ENCODE measurements at regions not wholly inside any gene's neighbourhood (a gene's known extent, or its start where the extent isn't known, plus 50 kb on each side); places are given as distances from the start of the nearest gene placed in this dataset.
A peak's percentile ranks its signal among the peaks of the same experiment; 100 is the strongest.
"Not testable (repeated sequence)": the region's sequence is repeated elsewhere in the genome, so short reads cannot be mapped to it uniquely, and the experiment has no call there.

DNA sequence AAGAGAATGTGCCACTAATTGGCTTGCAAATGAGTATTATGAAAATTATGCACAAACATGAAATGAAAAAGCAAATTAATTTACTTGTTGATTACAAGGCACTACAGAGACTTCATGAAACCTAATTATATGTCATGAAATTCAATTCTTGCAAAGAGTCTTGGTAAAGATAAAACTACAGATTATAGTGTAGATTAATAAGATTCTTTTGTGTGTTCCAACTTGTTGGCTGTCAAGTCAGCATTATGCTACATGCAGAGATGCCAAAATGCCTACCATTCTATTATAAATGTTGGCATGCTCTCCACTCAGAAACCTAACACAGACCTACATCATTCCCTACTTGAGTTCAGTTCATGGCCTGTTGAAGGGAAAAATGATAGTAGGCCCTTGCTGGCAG, 97.2 kb upstream of the KITLG start:
- in situ Hi-C loops (cut with HindIII; ENCODE audit: low sequenced_read_pairs): no loop called here
- DNase-seq (ENCODE audit: low read depth): no peak
- TF ChIP-seq, protein P1, sequence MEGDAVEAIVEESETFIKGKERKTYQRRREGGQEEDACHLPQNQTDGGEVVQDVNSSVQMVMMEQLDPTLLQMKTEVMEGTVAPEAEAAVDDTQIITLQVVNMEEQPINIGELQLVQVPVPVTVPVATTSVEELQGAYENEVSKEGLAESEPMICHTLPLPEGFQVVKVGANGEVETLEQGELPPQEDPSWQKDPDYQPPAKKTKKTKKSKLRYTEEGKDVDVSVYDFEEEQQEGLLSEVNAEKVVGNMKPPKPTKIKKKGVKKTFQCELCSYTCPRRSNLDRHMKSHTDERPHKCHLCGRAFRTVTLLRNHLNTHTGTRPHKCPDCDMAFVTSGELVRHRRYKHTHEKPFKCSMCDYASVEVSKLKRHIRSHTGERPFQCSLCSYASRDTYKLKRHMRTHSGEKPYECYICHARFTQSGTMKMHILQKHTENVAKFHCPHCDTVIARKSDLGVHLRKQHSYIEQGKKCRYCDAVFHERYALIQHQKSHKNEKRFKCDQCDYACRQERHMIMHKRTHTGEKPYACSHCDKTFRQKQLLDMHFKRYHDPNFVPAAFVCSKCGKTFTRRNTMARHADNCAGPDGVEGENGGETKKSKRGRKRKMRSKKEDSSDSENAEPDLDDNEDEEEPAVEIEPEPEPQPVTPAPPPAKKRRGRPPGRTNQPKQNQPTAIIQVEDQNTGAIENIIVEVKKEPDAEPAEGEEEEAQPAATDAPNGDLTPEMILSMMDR (IDR thresholded peaks at IDR 0.05; ENCODE audit: low read depth, low read length, missing control alignments): no peak
- H3K4me3 ChIP-seq (ENCODE audit: low read depth, low read length): no peak overlapping the region

DNA sequence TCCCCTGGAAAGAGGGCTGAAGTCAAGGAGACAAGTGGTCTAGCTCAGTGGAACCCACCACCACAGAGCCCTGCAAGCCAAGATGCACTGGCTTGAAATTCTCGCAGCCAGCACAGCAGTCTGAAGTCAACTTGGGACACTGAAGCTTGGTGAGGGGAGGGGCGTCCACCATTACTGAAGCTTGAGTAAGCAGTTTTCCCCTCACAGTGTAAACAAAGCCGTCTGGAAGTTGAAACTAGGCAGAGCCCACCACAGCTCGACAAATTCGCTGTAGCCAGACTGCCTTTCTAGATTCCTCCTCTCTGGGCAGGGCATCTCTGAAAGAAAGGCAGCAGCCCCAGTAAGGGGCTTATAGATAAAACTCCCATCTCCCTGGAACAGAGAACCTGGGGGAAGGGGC, 87.3 kb upstream of the KITLG start:
- H3K4me3 ChIP-seq (ENCODE audit: low read depth, low read length); in situ Hi-C loops (cut with HindIII; ENCODE audit: low sequenced_read_pairs); DNase-seq (ENCODE audit: low read depth): not testable (repeated sequence)

DNA sequence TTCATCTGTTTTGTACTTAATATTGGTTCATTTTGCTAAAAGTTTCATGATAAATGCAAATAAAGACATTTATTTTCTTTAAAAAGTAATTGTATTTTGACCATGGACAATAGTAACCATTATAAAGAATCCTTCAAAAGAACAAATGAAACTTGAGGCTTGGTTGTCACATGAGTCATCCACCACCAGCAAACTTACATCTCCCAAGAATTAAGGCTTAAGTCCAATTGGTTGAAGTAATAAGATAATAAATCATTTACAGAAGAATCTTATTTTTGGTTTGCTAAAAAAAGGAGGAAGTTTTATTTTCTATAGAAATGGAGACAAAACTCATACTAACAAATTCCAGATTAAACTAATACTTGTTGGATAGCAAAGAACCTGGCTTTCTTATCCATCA, 84.8 kb upstream of the KITLG start:
- in situ Hi-C loops (cut with HindIII; ENCODE audit: low sequenced_read_pairs): no loop called here
- H3K4me3 ChIP-seq (ENCODE audit: low read depth, low read length): no peak overlapping the region
- DNase-seq (ENCODE audit: low read depth): peak; percentile 23
- TF ChIP-seq, protein P1 (IDR thresholded peaks at IDR 0.05; ENCODE audit: low read depth, low read length, missing control alignments): no peak

DNA sequence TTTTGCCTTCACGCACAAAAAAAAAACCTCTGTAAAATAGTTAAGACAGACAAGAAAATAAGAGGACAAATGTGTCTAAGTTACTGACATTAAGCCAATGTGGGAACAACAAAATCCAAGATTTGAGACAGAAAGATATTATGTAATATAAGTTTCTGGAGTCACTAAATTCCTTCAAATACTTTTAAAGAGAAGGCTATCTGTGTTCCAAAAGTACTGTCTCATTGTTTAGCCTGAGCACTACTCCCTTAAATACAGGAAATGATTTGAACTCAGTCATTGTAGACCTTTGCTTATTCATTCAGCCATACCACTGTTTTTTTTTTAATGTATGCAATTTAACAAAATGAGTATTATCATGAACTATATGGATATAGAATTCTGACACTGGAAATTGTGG, 82.7 kb upstream of the KITLG start:
- no peak overlapping the region for H3K4me3 ChIP-seq (ENCODE audit: low read depth, low read length)
- TF ChIP-seq, protein P1 (IDR thresholded peaks at IDR 0.05; ENCODE audit: low read depth, low read length, missing control alignments): no peak
- in situ Hi-C loops (cut with HindIII; ENCODE audit: low sequenced_read_pairs): no loop called here
- no peak for DNase-seq (ENCODE audit: low read depth)

DNA sequence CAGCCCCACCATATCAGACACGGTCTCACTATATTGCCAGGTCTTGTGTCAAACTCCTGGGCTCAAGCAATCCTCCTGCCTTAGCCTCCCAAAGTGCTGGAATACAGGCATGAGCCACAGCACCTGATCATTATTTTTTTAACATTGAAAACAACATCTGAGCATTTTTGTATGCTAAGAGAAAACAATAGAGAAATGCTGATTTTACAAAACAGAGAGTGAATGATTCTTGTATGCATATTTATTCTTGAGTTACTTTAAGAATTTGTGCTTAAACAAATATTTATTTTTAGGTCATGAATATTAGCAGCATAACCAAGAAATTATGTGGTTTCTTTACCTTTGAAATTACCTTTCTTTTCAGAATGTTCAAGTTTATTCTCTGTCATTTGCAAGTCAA, 81.8 kb upstream of the KITLG start:
- no peak overlapping the region for H3K4me3 ChIP-seq (ENCODE audit: low read depth, low read length)
- in situ Hi-C loops (cut with HindIII; ENCODE audit: low sequenced_read_pairs): no loop called here
- TF ChIP-seq, protein P1 (IDR thresholded peaks at IDR 0.05; ENCODE audit: low read depth, low read length, missing control alignments): no peak
- DNase-seq (ENCODE audit: low read depth): no peak

DNA sequence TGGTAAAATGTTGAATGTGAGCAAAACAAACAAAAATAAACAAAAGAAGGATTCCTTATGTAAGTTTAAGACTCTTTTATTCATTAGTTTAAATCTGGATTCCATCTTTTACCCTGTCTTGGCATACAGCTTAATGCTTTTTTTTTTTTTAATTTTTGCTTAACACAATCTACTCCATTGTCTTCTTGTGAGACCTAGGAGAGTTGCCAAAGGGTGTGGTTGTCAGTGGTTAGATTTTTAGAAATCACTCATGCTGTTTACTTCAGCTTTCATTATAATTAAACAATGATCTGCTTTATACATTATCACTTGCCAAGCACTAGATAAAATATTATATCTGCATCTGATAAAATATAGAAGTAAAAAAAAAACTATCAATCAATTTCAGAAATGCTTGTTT, 77.7 kb upstream of the KITLG start:
- H3K4me3 ChIP-seq (ENCODE audit: low read depth, low read length): no peak overlapping the region
- TF ChIP-seq, protein P1 (IDR thresholded peaks at IDR 0.05; ENCODE audit: low read depth, low read length, missing control alignments): no peak
- in situ Hi-C loops (cut with HindIII; ENCODE audit: low sequenced_read_pairs): no loop called here
- DNase-seq (ENCODE audit: low read depth): no peak

DNA sequence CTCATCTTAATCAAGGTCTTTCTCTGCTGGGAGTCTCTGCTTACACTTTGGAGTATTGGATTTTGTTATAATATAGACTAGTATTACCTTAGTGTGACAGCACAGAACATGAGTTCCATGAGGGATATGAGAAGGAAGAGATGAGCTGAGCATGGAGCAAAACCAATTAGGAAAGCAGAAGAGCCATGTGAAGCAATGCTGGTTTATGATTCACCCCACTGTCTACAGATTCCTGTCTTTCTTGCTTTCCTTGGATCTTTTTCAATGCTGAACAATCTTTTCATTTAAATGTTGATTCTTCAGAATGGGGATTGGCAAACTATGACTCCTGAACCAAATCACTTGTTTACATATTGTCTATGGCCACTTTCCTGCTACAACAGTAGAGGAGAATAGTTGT, 70.4 kb upstream of the KITLG start:
- in situ Hi-C loops (cut with HindIII; ENCODE audit: low sequenced_read_pairs): no loop called here
- DNase-seq (ENCODE audit: low read depth): no peak

More for the DNA sequence above, 70.4 kb upstream of the KITLG start:
- TF ChIP-seq, protein P1 (IDR thresholded peaks at IDR 0.05; ENCODE audit: low read depth, low read length, missing control alignments): no peak
- no peak overlapping the region for H3K4me3 ChIP-seq (ENCODE audit: low read depth, low read length)
